Posterior cingulate gyrus (tissue), 11 donors: ENCODE measurements at regions not wholly inside any gene's neighbourhood (a gene's known extent, or its start where the extent isn't known, plus 50 kb on each side); places are given as distances from the start of the nearest gene placed in this dataset.

Source experiments
- DNase-seq, 10 donors: peaks; one replicate each; pipeline versions ENCODE4 v3.0.0 to v3.0.0-alpha.2; 2020 to 2021; ENCODE audit warnings: mixed read lengths in 3 of 10
- intact Hi-C: fragments of 100-400 bp; cut with DNase I; formaldehyde crosslinking; loops from one replicate; pipeline ENCODE4 v1.15.1; 2023

DNA sequence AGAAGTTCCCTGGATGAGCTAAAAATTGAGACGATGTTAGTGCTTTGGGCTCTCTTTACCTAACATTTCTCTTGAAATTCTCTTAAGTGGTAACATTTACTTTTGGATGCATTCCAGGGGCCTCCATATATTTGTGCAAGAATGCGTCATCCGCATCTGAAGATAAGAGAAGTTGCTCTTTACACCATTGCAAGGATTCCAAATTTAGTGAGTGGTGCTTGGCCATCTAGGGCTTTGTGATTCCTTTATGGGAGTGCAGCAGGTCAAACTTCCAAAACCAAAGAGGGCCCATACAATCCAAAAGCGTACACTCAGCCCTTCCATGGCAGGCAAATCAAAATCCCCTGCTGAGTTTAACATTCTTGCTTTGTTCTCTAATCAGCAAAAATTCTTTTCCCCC is 102.0 kb upstream of the DMAC1 start:
- no peak for DNase-seq

DNA sequence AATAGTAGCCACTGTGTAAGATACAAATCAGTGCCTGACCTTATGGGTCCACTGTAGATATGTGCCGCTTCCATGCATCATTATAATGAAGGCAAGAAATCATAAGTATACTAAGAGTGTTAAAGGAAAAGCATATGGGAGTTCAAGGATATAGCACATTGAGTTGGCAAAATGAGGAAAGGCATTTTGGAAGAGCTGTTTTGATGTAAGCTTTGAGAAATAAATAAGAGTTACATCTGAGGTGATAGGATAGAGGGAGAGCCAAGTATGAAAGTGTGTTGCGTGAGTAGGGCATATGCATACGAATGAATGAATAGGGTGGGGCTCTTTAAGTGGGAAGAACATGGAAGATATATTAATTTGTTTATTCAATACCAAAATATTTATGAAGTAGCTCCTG is 101.0 kb upstream of the DMAC1 start:
- intact Hi-C loops = no loop called here
- no peak for DNase-seq

More for the DNA sequence above, 102.0 kb upstream of the DMAC1 start:
- intact Hi-C loops = no loop called here

DNA sequence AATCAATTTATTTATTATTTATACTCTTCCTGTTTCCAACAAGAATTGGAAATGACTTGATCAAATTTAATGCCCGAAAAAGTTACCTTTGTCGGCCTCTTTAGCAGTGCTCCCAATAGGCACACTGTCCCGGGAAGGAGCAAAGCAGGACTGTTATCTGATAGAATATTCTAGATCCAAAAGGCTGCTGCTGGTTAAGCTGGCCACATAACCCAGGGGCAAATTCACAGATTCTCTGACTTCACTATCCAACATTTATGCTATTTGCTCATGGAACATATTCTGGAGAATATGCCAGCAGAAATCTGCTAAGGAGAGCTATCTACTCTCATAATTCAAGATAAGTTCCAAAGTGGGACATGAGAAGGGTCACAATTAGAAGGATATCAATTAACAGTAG is 100.2 kb upstream of the DMAC1 start:
- intact Hi-C loops = no loop called here
- no peak for DNase-seq

DNA sequence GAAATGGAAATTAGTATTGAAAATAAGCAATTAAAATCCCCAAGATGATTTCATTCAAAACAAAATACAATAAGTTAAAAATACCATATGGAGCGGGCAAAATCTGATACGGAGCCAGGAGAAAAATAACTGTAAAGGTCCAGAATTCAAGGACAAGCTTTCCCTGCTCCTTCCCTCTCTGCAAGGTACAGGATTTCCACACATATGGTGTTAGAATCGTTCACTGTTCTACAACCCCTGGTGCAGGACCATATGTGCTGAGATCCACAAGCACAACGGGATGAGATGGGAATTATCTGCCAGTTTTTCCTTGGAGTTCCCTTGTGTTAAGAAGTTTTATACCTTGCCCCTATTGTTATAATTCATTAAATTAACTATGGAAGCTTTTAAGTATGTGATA is 94.7 kb upstream of the DMAC1 start:
- intact Hi-C loops = no loop called here
- no peak for DNase-seq

DNA sequence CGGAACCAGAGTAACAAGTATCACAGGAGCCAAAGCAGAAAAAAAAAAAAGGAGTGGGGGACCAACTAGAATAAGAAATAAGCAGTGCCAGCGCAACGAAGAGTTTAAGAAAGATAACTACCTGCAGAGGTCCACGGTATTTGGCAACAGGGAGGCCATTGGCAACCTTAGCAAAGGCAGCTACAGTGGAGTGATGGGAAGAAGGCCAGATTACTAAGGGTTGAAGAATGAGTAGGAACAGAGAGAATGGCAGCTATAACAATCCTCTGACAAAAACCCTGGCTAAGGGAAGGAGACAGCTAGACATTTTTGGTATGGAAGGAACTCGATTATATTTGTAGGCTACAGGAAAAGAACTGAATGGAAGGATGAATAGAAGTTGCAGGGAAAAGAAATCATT is 93.4 kb upstream of the DMAC1 start:
- intact Hi-C loops = no loop called here
- no peak for DNase-seq

DNA sequence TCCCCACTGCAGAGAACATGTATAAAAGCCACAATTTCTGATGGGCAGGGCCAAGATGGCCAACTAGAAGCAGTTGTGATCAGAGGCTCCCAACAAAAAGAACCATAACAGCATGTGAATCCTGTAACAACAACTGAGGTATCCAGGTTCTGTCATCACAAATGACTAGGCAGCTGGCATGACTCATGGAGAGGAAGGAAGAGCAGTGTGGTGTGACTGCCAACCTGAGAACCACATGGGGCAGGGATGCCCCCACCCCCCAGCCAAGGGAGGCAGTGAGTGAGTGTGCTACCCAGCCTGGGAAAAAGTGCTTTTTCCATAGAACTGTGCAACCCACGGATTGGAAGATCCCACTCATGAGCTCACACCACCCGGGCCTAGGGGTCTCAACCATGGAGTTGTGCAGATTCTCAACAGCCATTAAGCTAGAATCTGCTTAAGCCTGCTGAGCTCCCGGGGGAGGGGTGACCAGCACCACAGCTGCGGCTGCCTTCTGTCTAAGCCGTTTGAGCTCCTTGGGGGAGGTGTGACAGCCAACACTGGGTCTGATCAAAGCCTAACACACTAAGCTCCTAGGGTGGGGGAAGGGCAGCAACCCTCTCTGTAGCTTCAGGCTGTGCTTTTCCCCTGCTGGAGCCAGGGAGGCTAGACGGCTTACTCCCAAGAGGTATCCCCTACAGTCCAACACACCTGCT is 80.1 kb upstream of the DMAC1 start:
- intact Hi-C loops = no loop called here

DNA sequence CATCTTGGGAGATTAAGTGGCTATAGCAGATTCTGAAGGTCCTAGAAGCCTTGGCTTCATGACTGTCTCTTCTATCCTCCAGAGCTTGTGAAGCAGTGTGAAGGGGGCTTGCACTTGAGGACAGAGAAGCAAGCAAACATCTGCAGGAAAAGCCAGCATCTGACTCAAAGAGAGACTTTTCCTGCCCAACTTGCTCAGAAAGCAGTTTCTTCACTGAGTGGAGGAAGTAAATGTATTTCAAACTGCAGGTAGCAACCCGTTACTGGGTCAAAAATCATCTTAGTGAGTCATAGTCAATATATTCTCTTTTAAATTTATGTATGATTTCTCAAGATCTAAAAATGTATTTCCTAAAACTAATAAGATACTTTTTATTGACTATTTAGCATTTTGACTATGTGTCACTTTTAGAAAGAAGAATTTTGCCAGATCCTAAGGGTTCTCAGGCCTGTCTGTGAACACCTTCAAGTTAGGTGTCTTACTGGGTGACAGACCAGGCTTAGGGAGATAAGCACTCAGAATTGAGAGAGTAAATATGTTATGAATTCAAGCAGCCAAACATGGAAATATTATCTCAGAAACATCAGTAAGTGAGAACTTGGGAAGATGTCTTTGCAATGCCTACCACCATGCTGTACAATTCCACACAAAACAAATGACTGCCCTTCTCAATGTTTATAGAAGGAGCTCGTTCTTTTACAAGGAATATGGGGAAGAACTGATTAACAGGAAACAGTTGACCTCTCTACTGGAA is 72.6 kb upstream of the DMAC1 start:
- intact Hi-C loops = no loop called here
- no peak for DNase-seq

More for the DNA sequence above, 80.1 kb upstream of the DMAC1 start:
- DNase-seq = no peak

DNA sequence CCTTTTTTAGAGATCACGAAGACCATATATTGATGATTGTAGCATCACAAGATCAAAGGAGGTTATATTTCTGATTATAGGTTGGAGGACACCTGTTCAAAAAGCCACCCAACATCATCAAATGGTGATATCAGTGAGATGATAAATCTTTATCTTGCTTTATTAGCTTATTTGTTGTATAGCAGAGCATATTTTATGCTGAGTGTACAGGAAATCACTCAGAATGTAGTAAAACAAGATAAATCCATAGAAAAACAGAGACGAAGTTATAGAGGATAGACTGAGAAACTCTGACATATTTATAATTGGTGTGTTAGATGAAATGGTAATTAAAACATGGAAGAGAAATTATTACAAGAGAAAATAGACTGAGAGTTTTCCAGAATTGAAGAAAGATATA is 69.8 kb upstream of the DMAC1 start:
- no peak for DNase-seq
- intact Hi-C loops = no loop called here

DNA sequence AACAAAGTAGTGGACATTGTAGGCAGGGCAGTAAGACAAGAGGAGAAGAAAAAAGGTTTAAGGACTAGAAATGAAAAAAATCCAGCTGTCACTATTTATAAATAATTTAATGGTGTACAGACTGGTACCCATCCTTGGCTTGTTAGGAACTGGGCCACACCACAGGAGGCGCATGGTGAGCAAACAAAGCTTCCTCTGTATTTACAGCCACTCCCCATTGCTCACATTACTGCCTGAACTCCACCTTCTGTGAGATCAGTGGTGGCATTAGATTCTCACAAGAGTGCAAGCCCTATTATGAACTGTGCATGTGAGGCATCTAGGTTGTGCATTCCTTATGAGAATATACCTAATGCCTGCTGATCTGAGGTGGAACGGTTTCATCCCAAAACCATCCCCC is 62.6 kb upstream of the DMAC1 start:
- intact Hi-C loops = no loop called here

DNA sequence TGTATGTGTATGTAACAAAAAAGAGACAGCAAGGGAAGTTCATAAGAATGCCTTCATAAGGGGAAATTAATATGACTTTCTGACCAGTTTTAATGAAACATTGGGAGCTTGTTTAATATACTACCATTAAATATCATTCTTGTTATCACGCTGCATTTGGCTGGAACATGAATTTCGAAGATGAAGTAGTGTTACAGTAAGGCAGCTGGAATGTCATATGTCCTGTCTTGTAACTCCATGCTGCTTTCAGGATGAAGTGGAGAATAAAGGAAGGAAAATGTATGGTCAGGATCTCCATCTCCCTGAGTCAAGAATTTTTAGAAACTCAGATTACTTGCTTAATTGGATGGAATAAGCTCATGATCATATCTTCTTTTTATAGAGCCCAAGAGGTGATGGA is 61.5 kb upstream of the DMAC1 start:
- no peak for DNase-seq
- intact Hi-C loops = no loop called here

More for the DNA sequence above, 62.6 kb upstream of the DMAC1 start:
- no peak for DNase-seq

DNA sequence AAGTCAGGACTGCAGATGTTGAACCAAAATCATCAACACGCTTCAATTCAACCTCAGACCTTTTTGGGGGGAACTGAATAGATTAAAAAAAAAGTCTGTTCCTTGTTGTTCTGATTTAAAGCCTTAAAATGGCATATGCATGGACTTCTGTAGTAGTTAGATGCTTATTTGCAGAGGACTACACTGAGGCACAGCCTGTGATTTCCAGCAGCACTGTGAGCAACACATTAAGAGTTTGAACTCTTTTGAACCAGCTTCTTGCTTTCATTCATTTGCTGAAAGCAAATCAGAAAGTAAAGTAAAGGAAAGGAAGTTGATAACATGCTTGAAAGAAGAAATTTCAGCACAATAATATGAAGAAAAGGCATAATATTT is 60.7 kb upstream of the DMAC1 start:
- intact Hi-C loops = no loop called here
- no peak for DNase-seq

DNA sequence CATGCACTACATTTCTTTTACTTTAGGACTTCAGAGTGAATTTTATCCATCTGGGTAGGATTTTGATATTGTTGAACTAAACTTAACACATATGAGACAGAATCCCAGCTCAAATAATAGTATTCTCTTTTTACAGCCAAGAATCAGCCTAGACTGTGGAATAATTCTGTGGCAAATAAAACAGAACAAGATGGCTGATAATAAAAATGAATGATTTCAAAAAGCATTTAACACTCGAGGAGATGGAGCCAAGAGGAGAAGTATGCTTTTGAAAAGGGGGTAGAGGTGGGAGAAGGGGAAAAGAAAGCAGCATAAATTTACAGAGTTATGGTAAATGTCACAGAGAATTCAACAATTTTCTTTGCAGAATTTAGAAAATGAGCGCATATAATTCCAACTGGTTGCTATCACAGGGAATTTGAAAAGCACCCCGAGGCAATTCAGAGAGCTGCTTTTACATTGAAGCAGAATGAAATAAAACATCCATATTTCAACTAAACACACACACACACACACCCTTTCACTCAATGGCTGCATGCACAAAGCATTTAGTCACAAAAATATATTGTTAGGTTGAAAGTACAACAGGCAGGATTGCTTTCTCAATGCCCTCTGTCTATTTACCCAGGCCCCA is 60.2 kb upstream of the DMAC1 start:
- no peak for DNase-seq
- intact Hi-C loops = no loop called here

DNA sequence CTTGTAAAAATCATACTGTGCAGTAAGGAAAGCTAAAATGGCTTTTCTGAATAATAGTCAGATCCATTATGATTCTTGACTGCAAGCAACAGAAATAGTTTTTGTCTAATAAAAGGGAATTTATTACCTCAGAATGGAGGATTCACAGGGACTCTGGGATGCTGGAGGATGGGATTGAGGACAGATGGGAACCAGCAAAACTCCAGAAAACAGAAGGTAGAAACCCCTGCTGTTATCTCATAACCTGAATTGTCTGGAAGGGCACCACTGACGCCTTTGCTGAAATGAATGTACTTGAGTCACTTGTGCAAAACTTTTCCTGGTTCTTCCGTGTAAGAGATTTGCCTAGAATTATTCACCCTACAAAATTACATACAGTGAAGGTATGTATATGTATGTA is 58.6 kb upstream of the DMAC1 start:
- intact Hi-C loops = no loop called here
- DNase-seq = no peak

DNA sequence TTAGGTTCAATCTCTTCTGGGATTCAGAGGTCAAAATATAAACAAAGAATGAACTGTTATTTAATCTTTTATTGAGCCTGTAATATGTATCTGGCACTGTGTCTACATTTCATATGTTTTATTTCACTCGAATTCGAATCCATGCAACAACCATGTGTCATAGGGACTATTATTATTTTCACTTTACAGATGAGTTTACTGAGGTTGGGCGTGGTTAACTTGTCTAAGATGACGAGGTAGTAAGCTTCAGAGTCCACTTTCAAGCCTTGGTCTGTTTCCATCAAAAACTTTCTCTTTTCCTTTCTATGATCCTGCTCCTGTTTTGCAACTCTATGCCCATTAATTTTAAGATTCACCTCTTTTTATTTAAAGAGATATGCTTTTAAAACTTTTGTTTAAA is 55.2 kb upstream of the DMAC1 start:
- no peak for DNase-seq
- intact Hi-C loops = no loop called here
